ENCODE measurements at regions not wholly inside any gene's neighbourhood (a gene's known extent, or its start where the extent isn't known, plus 50 kb on each side); places are given as distances from the start of the nearest gene placed in this dataset.

DNA sequence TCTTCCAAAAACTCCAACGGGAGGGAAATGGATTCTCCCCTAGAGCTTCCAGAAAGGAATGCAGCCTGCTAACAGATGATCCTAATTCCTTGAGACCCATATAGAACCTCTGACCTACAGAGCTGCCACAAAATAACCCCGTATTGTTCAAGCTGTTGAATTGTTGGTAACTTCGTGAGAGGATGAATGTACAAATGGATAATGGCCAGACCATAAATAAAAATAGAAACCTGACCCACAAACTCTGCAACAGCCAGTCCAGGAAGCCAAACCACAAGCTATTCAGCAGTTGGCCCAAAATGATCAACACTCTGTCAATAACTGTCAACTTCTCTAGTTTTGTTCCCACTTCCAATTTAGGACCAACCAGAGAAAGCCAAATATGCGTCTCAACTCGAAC, 414.0 kb upstream of the ZNF717 start:
- TF ChIP-seq POLR2A (IDR thresholded peaks at IDR 0.05; ENCODE audit: low read depth, low read length): no peak
- TF ChIP-seq POLR2AphosphoS5 (IDR thresholded peaks at IDR 0.05; ENCODE audit: low read depth, low read length): no peak
- no peak for TF ChIP-seq SPI1 (IDR thresholded peaks at IDR 0.05; ENCODE audit: low read depth, low read length)
- no peak for TF ChIP-seq TAF1 (IDR thresholded peaks at IDR 0.05; ENCODE audit: low read depth, low read length)
- TF ChIP-seq PAX5 (IDR thresholded peaks at IDR 0.05; ENCODE audit: insufficient read depth, low read length, severe bottlenecking): no peak
